ENCODE measurements at regions not wholly inside any gene's neighbourhood (a gene's known extent, or its start where the extent isn't known, plus 50 kb on each side); places are given as distances from the start of the nearest gene placed in this dataset.

GRCh38 chr1:195618287-195618686 lies 990.0 kb downstream of the KCNT2 start:
- no peak for DNase-seq

DNA sequence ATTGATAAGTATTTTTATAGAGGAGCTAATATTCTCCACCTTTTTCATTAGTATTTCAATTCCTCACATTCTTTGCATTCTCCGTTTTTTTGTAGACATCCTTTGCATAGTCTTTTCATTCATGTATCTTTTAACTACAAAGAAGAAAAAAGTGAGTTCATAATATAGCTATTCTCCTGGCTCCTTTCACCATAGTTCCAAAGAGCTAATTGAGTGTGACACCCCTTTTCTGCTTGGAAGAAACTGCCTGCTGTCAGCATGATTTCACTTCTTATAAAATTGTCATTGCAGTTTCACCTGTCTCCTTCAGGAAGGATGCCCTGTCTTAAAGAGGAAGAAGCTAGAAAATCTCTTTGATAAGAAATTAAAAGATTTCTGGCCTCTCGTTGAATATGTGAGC lies 991.1 kb downstream of the KCNT2 start:
- DNase-seq = no peak

DNA sequence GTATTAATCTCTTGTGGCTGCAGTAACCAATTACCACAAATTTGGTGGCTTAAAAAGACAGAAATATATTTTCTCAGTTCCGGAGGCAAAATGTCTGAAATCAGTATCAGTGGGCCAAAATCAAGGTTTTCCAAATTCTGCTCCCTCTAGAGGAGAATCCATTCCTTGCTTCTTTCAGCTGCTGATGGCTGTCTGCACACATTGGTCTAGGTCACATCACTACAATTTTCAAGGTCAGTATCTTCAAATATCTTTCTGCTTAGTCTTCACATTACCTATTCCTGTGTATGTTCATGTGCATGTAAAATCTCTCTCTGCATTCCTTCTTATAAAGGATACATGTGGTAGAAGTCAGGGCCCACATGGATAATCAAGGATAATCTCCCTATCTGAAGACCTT lies 999.4 kb downstream of the KCNT2 start:
- no peak for DNase-seq

DNA sequence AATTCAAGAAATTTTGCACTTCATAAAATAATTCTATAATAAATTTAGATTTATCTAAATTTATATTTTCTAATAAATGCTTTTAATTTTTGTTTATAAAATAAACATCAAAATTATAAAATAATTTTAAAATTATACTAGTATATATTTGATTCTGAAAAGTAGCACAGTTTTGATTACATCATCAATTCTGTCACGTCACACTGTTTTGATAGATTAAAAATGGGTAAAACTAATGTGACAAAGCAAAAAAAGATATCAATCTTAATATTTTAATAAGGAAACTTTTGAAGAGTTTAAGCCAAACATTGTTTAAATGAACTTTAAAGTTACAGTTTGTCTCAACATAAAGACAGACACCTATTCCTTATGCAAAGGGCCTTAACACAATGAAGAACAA lies 1001.8 kb downstream of the KCNT2 start:
- DNase-seq = no peak

DNA sequence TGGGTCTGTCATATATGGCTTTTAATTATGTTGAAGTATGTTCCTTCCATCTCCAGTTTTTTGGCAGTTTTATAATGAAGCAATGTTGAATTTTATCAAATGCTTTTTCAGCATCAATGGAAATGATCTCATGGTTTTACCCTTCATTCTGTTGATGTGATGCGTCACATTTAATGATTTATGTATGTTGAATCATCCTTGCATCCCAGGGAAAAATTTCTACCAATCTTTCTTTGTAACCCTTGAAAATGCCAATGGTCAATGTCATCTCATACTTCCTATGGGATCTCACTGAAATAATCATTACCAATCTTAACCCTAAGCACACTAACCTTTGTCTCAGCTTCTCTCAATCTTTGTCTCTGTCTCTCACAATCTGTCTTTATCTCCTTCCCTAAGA lies 1004.0 kb downstream of the KCNT2 start:
- DNase-seq = no peak

DNA sequence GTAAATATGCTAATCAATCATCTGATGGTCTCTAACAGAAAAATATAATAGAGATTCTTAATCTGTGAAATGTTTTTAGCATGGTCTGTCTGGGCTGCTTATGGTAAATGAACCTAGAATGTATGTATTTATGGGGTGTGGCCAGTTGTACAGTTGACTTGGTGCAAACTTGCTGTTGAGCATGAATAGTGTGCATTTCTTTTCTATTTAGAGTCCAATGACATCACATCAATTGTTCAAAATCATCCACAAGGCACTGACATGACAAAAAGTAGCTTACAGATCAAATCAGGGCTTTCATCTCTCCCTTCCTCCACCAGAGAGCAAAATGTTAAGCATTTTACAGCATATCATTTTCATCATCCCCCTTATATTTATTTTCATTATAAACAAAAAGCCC lies 1010.3 kb downstream of the KCNT2 start:
- no peak for DNase-seq

GRCh38 chr1:195594773-195595172 lies 1013.5 kb downstream of the KCNT2 start:
- no peak for DNase-seq

GRCh38 chr1:195594322-195594721 lies 1013.9 kb downstream of the KCNT2 start:
- no peak for DNase-seq

- no peak for DNase-seq
Measured at GRCh38 chr1:195591917-195592672, 1016.1 kb downstream of the KCNT2 start.

DNA sequence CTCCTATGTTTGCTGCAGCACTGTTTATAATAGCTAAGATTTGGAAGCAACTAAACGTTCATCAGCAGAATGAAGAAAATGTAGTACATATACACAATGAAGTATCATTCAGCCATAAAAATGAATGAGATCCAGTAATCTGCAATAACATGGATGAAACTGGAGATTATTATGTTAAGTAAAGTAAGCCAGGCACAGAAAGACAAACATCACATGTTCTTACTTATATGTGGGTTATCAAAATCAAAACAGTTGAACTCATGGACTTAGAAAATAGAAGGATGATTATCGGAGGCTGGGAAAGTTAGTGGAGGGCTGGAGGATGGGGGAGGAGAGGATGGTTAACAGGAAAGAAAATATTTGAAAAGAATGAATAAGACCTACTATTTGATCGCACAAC lies 1017.6 kb downstream of the KCNT2 start:
- no peak for DNase-seq

- no peak for DNase-seq
Measured at GRCh38 chr1:195584870-195585624, 1023.2 kb downstream of the KCNT2 start.

DNA sequence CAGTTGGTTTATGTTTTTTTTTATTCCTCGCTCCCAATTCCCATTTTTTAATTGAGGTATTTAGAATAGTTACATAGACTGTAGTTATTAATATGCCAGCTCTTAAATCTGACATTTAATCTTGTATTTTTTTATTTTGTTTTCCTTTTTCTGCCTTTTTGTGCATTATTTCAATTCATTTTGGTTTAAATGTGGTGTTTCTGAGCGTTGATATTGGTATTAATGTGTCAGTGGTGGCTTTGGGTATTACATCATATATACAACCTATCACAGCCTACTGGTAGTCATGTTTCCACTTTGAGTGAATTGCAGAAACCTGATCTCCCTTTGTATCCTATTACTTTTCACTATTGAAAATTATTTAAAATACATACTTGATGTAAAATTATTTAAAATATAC lies 1027.3 kb downstream of the KCNT2 start:
- DNase-seq = no peak

GRCh38 chr1:195577748-195578147 lies 1030.5 kb downstream of the KCNT2 start:
- DNase-seq = no peak

DNA sequence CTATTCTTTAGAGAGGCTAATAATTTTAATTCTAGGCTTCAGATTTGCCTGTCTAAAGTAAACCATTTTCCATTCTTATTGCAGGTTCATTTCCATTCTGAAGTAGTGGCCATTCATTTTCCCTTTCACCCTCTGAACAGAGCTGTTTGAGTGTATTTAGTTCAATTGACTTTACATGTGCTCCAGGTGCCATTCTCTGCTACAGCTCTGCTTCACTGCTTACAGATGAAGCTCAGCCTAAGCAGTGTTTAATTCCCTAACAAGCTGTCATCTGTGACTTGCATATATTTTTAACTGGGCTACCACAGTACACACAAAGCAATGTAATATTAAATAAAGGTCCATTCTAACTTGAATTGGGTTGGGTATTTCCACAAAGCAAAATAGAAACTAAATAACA lies 1031.6 kb downstream of the KCNT2 start:
- no peak for DNase-seq

DNA sequence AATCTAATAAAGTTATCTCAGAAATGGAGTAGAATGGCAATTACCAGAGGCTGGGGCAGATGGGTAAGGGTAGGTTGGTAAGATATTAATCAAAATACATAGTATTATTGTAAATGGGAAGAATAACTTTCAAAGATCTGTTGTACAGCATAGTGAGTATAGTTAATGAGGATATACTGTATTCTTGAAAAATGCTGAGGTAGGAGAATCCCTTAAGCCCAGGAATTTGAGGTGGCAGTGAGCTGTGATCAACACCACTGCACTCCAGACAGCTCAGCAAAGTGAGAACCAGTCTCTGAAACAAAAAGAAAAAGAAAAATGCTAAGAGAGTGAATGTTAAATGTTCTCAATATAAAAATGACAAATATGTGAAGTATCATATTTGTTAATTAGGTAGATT lies 1033.7 kb downstream of the KCNT2 start:
- no peak for DNase-seq

GRCh38 chr1:195569934-195570333 lies 1038.3 kb downstream of the KCNT2 start:
- DNase-seq = no peak

DNA sequence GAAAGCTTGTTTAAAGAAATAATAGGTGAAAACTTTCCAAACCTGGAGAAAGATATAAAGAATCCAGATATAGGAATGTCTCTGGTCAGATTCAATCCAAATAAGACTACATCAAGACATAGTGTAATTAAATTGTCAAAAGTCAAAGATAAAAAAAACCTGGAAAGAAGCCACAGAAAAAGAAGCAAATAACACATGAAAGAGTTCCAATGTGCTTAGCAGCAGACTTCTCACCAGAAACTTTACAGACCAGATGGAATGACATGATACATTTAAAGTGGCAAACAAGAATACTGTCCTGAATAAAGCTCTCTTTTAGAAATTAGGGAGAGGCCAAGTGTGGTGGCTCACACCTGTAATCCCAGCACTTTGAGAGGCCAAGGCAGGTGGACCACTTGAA lies 1039.9 kb downstream of the KCNT2 start:
- no peak for DNase-seq

DNA sequence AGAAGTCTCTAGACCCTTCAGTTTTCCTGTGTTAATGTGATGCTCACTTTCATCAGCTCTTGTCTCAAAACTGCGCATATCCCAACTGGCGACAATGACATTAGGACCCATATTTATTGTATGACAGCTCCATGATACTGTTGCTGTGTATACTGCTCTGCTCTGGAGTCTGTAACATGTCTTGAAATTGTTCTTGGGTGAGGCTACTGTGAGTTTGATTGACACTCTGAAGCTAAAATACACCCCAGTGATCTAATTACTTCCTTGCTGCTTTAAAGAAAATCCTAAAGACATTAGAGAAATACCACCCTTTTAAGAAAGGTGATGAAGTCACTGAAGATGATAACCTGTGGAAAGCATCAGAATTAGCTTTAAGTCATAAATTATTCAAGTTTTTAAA lies 1046.2 kb downstream of the KCNT2 start:
- DNase-seq = no peak

DNA sequence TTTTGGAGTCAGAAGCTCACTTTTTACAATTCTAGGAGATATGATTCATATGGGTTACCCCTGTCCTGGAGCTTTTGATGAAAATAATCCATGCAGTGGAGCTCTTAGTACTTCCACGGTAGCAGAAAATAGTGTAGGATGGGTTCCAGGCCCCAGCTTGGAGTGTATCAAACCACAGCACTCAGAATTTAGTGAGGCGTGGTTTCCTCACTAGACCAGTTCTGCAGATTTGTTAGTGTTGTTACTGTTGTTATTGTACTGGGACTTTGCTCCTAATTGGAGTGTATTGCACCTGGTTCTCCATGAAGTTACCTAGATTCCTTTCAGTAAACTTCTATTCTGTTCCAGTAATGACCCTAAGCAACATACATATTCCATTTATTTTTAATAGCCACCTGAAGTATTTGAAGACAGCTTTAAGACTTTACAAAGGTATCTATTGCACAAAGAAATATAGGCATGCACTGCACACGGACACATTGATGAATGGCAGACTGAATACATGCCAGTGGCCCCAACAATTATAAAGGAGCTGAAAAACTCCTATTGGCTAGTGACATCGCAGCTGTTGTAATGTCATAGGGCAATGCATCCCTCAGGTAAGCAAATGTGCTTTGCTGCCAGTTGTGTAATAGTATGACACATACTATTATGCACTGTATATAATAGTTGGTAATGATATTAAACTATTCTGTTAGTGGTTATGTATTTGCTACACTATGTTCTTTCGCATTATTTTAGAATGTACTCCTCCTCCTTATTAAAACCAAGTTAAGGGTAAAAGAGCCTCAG lies 1058.0 kb downstream of the KCNT2 start:
- no peak for DNase-seq

DNA sequence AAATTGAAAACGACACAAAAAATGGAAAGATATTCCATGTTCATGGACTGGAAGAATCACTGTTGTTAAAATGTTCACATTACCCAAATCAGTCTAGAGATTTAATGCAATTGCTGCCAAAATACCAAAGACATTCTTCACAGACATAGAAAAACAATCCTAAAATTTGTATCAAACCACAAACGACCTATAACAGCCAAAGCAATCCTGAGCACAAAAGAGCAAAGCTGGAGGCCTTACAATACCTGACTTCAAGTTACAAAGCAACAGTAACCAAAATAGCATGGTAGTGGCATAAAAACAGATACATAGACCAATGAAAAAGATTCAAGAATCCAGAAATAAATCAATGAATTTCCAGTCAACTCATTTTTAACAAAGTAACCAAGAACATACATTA lies 1077.3 kb downstream of the KCNT2 start:
- DNase-seq = no peak

- no peak for DNase-seq
Measured at GRCh38 chr1:195529881-195530280, 1078.4 kb downstream of the KCNT2 start.

DNA sequence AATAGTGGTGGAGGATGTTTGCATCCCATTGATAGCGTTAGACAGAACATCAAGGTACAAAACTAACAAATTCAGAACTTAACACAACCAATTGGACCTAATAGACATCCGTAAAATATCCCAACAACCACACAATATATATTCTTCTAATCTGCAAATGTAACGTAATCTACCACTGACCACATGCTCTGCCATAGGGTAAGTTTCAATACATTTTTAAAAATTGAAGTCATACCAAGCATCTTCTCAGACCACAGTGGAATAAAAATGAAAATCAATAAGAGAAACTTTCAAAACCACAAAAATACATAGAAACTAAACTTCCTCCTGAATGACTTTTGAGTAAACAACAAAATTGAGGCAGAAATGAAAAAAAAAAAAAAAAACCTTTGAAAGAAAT lies 1087.5 kb downstream of the KCNT2 start:
- DNase-seq = no peak

DNA sequence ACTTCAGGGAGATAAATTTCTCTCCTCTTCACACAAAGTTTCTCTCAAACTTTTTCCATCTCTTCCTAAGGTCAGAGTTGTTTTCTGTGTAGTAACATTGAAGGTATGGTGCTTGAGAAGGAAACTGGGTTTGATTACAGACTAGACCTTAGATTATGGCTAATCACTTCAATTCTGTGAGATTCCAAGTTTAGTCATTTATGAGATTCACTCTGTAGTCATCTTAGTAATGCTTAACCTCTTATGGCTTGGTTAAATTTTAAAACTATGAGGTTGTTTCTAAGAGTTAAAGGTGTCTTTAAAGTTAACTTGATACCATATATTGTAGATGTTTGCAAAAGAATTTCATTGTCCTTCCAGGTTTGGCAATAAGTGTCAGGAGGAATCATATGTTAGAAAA lies 1092.2 kb downstream of the KCNT2 start:
- no peak for DNase-seq

DNA sequence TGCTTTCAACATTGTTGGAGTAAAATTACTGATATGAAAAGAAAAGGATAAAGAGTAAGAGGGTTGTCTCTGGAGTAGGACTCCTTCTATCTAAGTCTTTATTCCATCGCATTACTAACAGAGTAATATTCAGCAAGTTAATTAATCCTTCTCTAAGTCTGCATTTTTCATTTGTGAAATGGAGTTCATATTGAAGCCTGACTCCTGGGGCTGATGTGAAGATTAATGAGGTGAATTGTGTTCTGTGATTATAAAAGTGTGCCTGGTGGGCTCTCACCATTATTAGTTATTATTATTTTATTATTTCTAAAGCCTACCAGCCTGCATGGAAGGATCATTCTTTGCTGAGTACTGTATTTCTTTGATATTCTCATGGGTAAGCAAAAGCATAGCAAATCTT lies 1096.7 kb downstream of the KCNT2 start:
- DNase-seq = no peak

Measured in activated CD8-positive, alpha-beta memory T cell treated with anti-CD3 and anti-CD28 coated beads, Interleukin-2, amount 50 U/mL, for 4 hours (primary cell).